C4-2B (cell line): ENCODE measurements at regions not wholly inside any gene's neighbourhood (a gene's known extent, or its start where the extent isn't known, plus 50 kb on each side); places are given as distances from the start of the nearest gene placed in this dataset.

Source experiments
- H3K27ac ChIP-seq: fragments of 450-650 bp; 2 replicates; pipeline ENCODE4 v1.5.1; 2017
- CTCF ChIP-seq: fragments of 450-650 bp; conservative IDR thresholded peaks from 2 replicates; pipeline ENCODE4 v1.5.1; 2017; ENCODE audit warnings: mild to moderate bottlenecking
- ZFX ChIP-seq: fragments of 450-650 bp; IDR thresholded peaks from 2 replicates; pipeline ENCODE4 v1.6.1; 2017

GRCh38 chr7:23955600-23956149, 245.7 kb downstream of the STK31 start:
- H3K27ac ChIP-seq: no peak overlapping the region; the same call in 1 of the 2 replicates
- TF ChIP-seq CTCF (no peak), ZFX (no peak)

GRCh38 chr7:23956772-23957576, 247.0 kb downstream of the STK31 start:
- H3K27ac ChIP-seq: peak overlapping the region; percentile 15; the same call in 1 of the 2 replicates
- TF ChIP-seq CTCF: no peak
- TF ChIP-seq ZFX: no peak

DNA sequence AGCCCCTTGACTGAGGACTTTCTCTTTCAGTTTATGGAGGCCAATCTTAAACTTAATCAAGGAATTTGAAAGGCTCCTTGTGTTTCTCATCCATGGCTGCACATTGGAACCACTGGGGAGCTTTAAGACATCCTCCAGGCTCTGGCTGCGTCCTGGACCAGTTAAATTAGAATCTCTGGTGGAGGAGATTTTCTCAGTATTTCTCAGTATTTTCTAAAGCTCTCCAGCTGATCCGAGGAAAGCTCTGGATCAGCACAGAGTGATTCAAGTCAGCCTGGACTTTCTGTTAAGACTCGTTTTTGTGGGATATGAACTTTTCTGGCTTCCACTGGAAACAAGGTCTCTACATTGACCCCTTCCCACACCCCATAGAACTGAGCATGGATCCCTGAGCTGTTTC, 249.8 kb downstream of the STK31 start:
- no peak for TF ChIP-seq CTCF
- no peak for TF ChIP-seq ZFX
- H3K27ac ChIP-seq: no peak overlapping the region

DNA sequence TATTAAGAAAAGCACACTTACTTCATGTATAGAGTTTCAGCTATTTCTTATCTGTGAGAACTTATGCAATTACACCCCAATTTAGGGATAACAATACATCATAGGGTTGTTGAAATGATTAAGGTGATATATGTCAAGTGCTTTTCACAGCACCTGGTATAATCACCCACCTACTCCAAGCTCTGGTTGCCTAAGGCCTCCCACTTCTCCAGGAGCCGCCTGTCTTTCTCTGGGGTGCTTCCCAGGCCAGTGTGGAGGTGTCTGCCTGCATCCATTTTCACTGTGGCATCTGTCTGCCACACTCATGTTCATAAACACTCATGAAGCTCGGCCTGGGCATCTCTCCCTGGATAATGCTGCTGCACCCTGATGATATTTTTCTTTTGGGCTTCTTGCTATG, 250.3 kb downstream of the STK31 start:
- TF ChIP-seq ZFX (no peak), CTCF (no peak)
- no peak overlapping the region for H3K27ac ChIP-seq

DNA sequence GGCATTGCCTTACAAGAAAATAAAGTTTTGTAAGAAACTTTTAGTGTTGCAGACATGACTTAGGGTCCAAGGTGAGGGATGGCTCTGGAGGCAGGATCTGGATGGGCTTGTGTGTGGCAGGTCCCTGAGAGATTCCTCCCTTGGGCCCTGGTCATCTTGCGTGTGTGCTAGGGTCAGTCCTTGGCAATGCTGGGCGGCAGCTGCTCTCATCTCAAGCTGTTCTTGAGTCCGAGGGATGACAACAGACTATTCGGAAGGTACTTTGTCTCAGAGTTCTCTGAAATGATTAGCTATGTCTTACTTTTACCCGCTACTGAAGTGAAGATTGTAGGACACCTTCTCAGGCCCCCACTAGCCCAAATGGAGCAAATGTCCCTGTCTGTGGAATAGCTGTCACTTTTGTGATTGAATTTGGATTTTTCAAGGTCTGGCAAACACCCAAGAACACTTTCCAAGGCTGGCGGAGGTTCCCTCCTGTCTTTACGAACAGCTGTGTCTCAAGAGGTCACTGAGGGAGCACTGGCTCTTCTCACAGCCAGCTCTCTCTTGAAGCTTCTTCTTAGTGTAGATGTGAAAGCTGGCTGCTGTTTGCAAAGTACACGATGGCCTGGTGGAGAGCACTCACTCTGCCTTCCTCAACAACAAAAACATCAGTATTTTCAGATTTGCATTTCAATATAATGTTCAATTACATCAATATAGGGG, 253.6 kb downstream of the STK31 start:
- H3K27ac ChIP-seq: no peak overlapping the region
- TF ChIP-seq CTCF: no peak
- TF ChIP-seq ZFX: no peak

DNA sequence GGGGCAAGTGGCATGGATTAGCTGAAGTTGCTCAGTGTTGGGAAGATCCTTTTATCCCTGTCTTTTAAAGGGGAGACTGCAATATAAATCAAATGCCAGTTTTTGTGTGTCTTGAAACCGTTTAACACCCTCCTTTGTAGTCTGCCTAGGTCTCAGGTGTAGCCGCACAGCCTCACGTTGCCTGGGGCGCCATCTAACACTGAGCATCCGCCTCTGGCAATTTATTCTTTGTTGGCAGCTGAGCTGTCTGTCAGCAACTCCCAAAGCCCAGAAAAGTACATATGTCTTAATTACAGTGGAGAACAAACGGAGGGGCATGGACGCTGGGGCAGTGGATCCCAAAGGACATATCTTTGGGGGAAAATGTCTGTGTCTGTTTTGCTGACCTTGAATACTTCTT, 254.7 kb downstream of the STK31 start:
- TF ChIP-seq CTCF: no peak
- TF ChIP-seq ZFX: no peak
- H3K27ac ChIP-seq: no peak overlapping the region

- no peak overlapping the region for H3K27ac ChIP-seq
- TF ChIP-seq ZFX: no peak
- no peak for TF ChIP-seq CTCF
Measured at GRCh38 chr7:23965296-23965695, 255.3 kb downstream of the STK31 start.
